CD4-positive, alpha-beta T cell (primary cell): ENCODE measurements at regions not wholly inside any gene's neighbourhood (a gene's known extent, or its start where the extent isn't known, plus 50 kb on each side); places are given as distances from the start of the nearest gene placed in this dataset.

Experiments used
- ATAC-seq: fragments of 200-7000 bp; cut with Tn5 transposase; one replicate; pipeline ENCODE4 v1.10.0; 2022; ENCODE audit warnings: mild to moderate bottlenecking; ENCODE audit not compliant: poor library complexity
- CTCF ChIA-PET: fragments of 350-600 bp; sonication (Branson Sonifier 250); formaldehyde crosslinking; loops from one replicate; lab custom pipeline; 2021; ENCODE audit warnings: antibody characterized with exemption, inconsistent platforms; lab: Charles Lee
- POLR2A ChIA-PET: fragments of 350-600 bp; sonication (Branson Sonifier 250); formaldehyde crosslinking; loops from one replicate; lab custom pipeline; 2021; ENCODE audit warnings: antibody characterized with exemption, inconsistent platforms; lab: Charles Lee
- DNase-seq, 14 experiments: peaks; one replicate each; pipeline ENCODE4 v3.0.0-alpha.2; 2013 to 2020; ENCODE audit warnings: mixed read lengths in 2 of 14
- H3K27ac ChIP-seq, 2 donors: one replicate each; pipeline versions ENCODE4 v1.5.1 to v1.7.0; 2013; ENCODE audit warnings: low read length in 2 of 2, low read depth in 1 of 2, mild to moderate bottlenecking in 1 of 2
- H3K27me3 ChIP-seq, 2 experiments: 1 replicate in 1 of 2; 2 replicates in 1 of 2; pipeline versions ENCODE4 v1.6.1 to v1.7.0; 2013; ENCODE audit warnings: low read length in 2 of 2, control low read depth in 1 of 2, mild to moderate bottlenecking in 1 of 2, moderate library complexity in 1 of 2; ENCODE audit not compliant: insufficient read depth in 2 of 2, control insufficient read depth in 1 of 2
- H3K36me3 ChIP-seq: one replicate; pipeline ENCODE4 v1.6.1; 2013; ENCODE audit warnings: low read length, control low read depth; ENCODE audit not compliant: insufficient read depth
- H3K4me1 ChIP-seq: one replicate; pipeline ENCODE4 v1.6.1; 2013; ENCODE audit warnings: low read length, control low read depth; ENCODE audit not compliant: insufficient read depth
- H3K4me3 ChIP-seq: one replicate; pipeline ENCODE4 v1.5.1; 2013; ENCODE audit warnings: mild to moderate bottlenecking, low read length, moderate library complexity
- H3K9me3 ChIP-seq, 2 experiments: 1 replicate in 1 of 2; 2 replicates in 1 of 2; pipeline versions ENCODE4 v1.6.1 to v1.7.0; 2013; ENCODE audit warnings: low read length in 2 of 2, mild to moderate bottlenecking in 2 of 2, control low read depth in 1 of 2, moderate library complexity in 1 of 2; ENCODE audit not compliant: control insufficient read depth in 1 of 2, insufficient read depth in 1 of 2
- H3K27ac Mint-ChIP-seq: one replicate; pipeline ENCODE4 v1.8.0; 2020; ENCODE audit warnings: mixed read lengths
- H3K27me3 Mint-ChIP-seq: one replicate; pipeline ENCODE4 v1.8.0; 2021; ENCODE audit warnings: mixed read lengths
- H3K36me3 Mint-ChIP-seq: one replicate; pipeline ENCODE4 v1.8.0; 2021; ENCODE audit warnings: low read depth, mixed read lengths
- H3K4me1 Mint-ChIP-seq: one replicate; pipeline ENCODE4 v1.8.0; 2021; ENCODE audit warnings: low read depth, mixed read lengths
- H3K4me3 Mint-ChIP-seq: one replicate; pipeline ENCODE4 v1.8.0; 2020; ENCODE audit warnings: mild to moderate bottlenecking, mixed read lengths
- H3K9me3 Mint-ChIP-seq: one replicate; pipeline ENCODE4 v1.8.0; 2020; ENCODE audit warnings: mixed read lengths
- CTCF ChIP-seq: fragments of 200-600 bp; IDR thresholded peaks from one replicate; pipeline ENCODE4 v1.8.0; 2022; ENCODE audit warnings: antibody characterized with exemption, mild to moderate bottlenecking
- intact Hi-C, 2 experiments: fragments of 100-400 bp; cut with DNase I in 1 of 2; cut with micrococcal nuclease in 1 of 2; formaldehyde crosslinking; loops; one replicate each; pipeline versions ENCODE4 v1.15.1 to v1.9.0; 2023 to 2025; cut with DNase I, micrococcal nuclease

GRCh38 chr6:87982134-87982533 lies 65.5 kb upstream of the SPACA1 start:
- peaks cover 0 to 3% of the 10 kb centered on the region in 2 experiments for H3K27me3 ChIP-seq
- H3K4me3 Mint-ChIP-seq: no peak overlapping the region
- no peaks in the 10 kb centered on the region for H3K36me3 Mint-ChIP-seq
- H3K36me3 ChIP-seq: no peaks in the 10 kb centered on the region
- POLR2A ChIA-PET: interaction anchor here (0.5 kb wide), 1 partner anchor 12 kb away, joined by 5 read pairs; no protein-coding TSS in a partner anchor
- DNase-seq (no peak), ATAC-seq (no peak)
- H3K9me3 ChIP-seq: no peaks in the 10 kb centered on the region
- H3K4me1 Mint-ChIP-seq: no peaks in the 10 kb centered on the region
- H3K27me3 Mint-ChIP-seq: peaks cover 36% of the 10 kb centered on the region
- H3K9me3 Mint-ChIP-seq: no peaks in the 10 kb centered on the region
- CTCF ChIA-PET: no interaction called here
- intact Hi-C loops: no loop called here
- TF ChIP-seq CTCF: no peak
- no peak overlapping the region for H3K27ac Mint-ChIP-seq
- no peak overlapping the region for H3K27ac ChIP-seq
- no peak overlapping the region for H3K4me3 ChIP-seq
- H3K4me1 ChIP-seq: no peaks in the 10 kb centered on the region

DNA sequence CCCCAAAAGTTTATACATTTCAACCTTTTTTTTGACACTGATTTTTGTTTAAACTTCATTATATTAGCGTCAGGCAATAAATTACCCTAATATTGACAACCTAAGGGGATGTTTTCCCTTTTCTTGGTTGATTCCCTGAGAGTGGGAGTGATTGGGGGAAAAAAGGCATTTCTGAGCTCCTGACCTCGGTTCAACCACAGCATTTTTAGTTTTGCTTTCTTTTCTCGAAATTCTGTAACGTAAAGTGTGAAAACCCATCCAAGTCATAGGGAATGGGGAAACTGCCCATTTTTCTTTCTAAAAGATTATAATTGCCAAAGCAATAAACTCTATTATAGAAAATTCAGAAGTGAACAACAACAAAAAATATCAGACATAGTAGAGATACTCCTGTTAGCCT lies 67.9 kb upstream of the SPACA1 start:
- POLR2A ChIA-PET: no interaction called here
- CTCF ChIA-PET: no interaction called here
- Histone ChIP-seq H3K27me3 (peaks cover 0 to 12% of the 10 kb centered on the region in 2 experiments), H3K27ac (no peak overlapping the region), H3K4me3 (no peak overlapping the region), H3K9me3 (no peaks in the 10 kb centered on the region), H3K36me3 (no peaks in the 10 kb centered on the region), H3K4me1 (no peaks in the 10 kb centered on the region)
- Mint-ChIP-seq H3K27ac (no peak overlapping the region), H3K4me3 (no peak overlapping the region), H3K27me3 (peaks cover 40% of the 10 kb centered on the region), H3K9me3 (no peaks in the 10 kb centered on the region), H3K4me1 (no peaks in the 10 kb centered on the region), H3K36me3 (no peaks in the 10 kb centered on the region)
- DNase-seq: no peak
- ATAC-seq: no peak
- intact Hi-C loops: no loop called here
- TF ChIP-seq CTCF: no peak

- Histone ChIP-seq H3K4me3 (no peak overlapping the region), H3K9me3 (no peaks in the 10 kb centered on the region), H3K27ac (no peak overlapping the region), H3K27me3 (peaks cover 0 to 12% of the 10 kb centered on the region in 2 experiments), H3K4me1 (no peaks in the 10 kb centered on the region), H3K36me3 (no peaks in the 10 kb centered on the region)
- Mint-ChIP-seq H3K36me3 (no peaks in the 10 kb centered on the region), H3K27ac (no peak overlapping the region), H3K9me3 (no peaks in the 10 kb centered on the region), H3K4me3 (no peak overlapping the region), H3K27me3 (peaks cover 49% of the 10 kb centered on the region), H3K4me1 (no peaks in the 10 kb centered on the region)
- CTCF ChIA-PET: no interaction called here
- TF ChIP-seq CTCF: no peak
- POLR2A ChIA-PET: no interaction called here
- ATAC-seq (no peak), DNase-seq (no peak)
- intact Hi-C loops: no loop called here
Observed at GRCh38 chr6:87976616-87977015, 71.0 kb upstream of the SPACA1 start.
